ENCODE measurements at regions not wholly inside any gene's neighbourhood (a gene's known extent, or its start where the extent isn't known, plus 50 kb on each side); places are given as distances from the start of the nearest gene placed in this dataset.

DNA sequence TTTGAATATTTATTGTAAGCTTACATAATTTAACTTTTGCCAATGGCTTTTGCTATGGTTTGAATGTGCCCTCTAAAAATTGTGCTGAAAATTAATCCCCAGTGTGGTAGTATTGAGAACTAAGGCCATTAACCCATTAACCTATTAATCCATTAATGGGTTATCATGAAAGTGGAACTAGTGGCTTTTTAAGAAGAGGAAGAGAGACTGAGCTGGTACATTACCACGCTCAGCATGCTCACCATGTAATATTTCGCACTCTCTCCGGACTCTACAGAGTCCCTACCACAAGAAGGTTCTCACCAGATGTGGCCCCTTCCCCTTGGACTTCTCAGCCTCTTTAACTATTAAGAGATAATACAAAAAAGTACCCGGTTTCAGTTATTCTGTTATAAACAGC lies 164.4 kb upstream of the ZRANB2 start:
- Mint-ChIP-seq H3K27ac (ENCODE audit: unreplicated experiment) (no peak overlapping the region), H3K36me3 (ENCODE audit: unreplicated experiment) (no peaks in the 10 kb centered on the region), H3K4me1 (ENCODE audit: low read depth, unreplicated experiment) (peaks cover 3% of the 10 kb centered on the region), H3K4me3 (ENCODE audit: unreplicated experiment) (no peak overlapping the region), H3K9me3 (ENCODE audit: unreplicated experiment) (peaks cover 1% of the 10 kb centered on the region), H3K27me3 (ENCODE audit: unreplicated experiment) (no peaks in the 10 kb centered on the region)
- no peak for DNase-seq
- TF ChIP-seq, protein P1, sequence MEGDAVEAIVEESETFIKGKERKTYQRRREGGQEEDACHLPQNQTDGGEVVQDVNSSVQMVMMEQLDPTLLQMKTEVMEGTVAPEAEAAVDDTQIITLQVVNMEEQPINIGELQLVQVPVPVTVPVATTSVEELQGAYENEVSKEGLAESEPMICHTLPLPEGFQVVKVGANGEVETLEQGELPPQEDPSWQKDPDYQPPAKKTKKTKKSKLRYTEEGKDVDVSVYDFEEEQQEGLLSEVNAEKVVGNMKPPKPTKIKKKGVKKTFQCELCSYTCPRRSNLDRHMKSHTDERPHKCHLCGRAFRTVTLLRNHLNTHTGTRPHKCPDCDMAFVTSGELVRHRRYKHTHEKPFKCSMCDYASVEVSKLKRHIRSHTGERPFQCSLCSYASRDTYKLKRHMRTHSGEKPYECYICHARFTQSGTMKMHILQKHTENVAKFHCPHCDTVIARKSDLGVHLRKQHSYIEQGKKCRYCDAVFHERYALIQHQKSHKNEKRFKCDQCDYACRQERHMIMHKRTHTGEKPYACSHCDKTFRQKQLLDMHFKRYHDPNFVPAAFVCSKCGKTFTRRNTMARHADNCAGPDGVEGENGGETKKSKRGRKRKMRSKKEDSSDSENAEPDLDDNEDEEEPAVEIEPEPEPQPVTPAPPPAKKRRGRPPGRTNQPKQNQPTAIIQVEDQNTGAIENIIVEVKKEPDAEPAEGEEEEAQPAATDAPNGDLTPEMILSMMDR (IDR thresholded peaks at IDR 0.05; ENCODE audit: partially characterized antibody, unreplicated experiment) = no peak

DNA sequence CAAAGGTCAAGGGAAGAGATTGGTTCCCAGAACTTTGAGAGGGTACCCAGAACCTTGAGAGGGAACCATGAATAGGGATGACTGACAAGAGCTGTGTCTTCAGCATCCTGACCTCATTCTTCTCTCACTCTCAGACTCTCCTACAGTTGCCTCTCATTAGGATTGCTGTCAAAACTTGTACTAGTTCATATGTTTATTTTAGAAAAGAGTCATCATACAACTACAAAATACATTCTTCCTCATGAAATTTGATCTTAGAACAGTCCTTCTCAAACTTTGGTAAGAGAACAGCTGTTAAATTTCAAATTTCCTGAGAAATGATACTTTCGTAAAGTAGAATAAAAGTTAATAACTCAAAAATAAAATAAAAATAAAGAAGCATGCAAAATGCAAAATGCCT lies 161.4 kb upstream of the ZRANB2 start:
- no peaks in the 10 kb centered on the region for H3K27me3 Mint-ChIP-seq (ENCODE audit: unreplicated experiment)
- no peak overlapping the region for H3K27ac Mint-ChIP-seq (ENCODE audit: unreplicated experiment)
- DNase-seq = no peak
- no peaks in the 10 kb centered on the region for H3K36me3 Mint-ChIP-seq (ENCODE audit: unreplicated experiment)
- TF ChIP-seq, protein P1 (IDR thresholded peaks at IDR 0.05; ENCODE audit: partially characterized antibody, unreplicated experiment) = no peak
- H3K4me3 Mint-ChIP-seq (ENCODE audit: unreplicated experiment) = no peak overlapping the region
- no peaks in the 10 kb centered on the region for H3K4me1 Mint-ChIP-seq (ENCODE audit: low read depth, unreplicated experiment)
- peaks cover 1% of the 10 kb centered on the region for H3K9me3 Mint-ChIP-seq (ENCODE audit: unreplicated experiment)

DNA sequence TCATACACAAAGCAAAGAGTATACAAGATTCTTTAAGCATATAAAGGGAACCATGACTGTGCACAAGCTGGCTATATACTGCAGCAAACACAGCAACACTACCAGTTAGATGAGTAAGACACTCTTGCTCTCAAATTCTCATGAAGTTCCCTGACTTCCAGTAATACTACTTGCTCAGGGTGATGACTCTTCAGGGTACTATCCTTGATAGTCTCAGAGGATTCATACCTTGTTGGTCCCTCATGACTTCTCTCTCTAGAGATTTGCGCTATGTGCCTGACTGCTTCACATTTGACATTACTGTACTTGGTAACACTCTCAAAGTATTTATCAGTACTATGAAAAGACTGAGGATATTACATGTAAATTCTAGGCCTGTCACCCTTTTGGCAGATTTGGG lies 159.8 kb upstream of the ZRANB2 start:
- no peak for DNase-seq
- H3K4me3 Mint-ChIP-seq (ENCODE audit: unreplicated experiment) = no peak overlapping the region
- H3K4me1 Mint-ChIP-seq (ENCODE audit: low read depth, unreplicated experiment) = no peaks in the 10 kb centered on the region
- H3K27ac Mint-ChIP-seq (ENCODE audit: unreplicated experiment) = no peak overlapping the region
- TF ChIP-seq, protein P1 (IDR thresholded peaks at IDR 0.05; ENCODE audit: partially characterized antibody, unreplicated experiment) = no peak
- H3K27me3 Mint-ChIP-seq (ENCODE audit: unreplicated experiment) = no peaks in the 10 kb centered on the region
- H3K36me3 Mint-ChIP-seq (ENCODE audit: unreplicated experiment) = no peaks in the 10 kb centered on the region
- no peaks in the 10 kb centered on the region for H3K9me3 Mint-ChIP-seq (ENCODE audit: unreplicated experiment)

DNA sequence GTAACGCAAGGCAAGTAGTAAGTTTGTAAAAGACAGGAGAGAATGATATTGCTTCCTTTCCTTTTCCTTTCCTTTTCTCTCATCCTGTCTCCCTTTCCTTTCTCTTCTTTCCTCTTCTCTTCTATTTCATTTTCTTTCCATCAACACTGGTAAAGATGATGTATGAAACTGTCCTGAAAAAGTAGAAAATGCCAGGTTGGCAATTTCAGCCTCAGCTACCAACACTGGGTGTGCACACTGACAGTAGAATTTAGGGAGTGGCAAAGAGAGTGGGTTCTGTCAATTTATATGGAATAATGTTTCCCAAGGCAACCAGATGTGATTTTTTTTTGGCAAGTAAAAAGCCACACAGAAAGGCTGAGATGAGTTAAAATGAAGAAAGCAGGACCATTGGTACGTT lies 155.7 kb upstream of the ZRANB2 start:
- TF ChIP-seq, protein P1 (IDR thresholded peaks at IDR 0.05; ENCODE audit: partially characterized antibody, unreplicated experiment) = no peak
- Mint-ChIP-seq H3K9me3 (ENCODE audit: unreplicated experiment) (no peaks in the 10 kb centered on the region), H3K4me1 (ENCODE audit: low read depth, unreplicated experiment) (no peaks in the 10 kb centered on the region), H3K36me3 (ENCODE audit: unreplicated experiment) (no peaks in the 10 kb centered on the region), H3K27me3 (ENCODE audit: unreplicated experiment) (no peaks in the 10 kb centered on the region), H3K4me3 (ENCODE audit: unreplicated experiment) (no peak overlapping the region), H3K27ac (ENCODE audit: unreplicated experiment) (no peak overlapping the region)
- DNase-seq = no peak

DNA sequence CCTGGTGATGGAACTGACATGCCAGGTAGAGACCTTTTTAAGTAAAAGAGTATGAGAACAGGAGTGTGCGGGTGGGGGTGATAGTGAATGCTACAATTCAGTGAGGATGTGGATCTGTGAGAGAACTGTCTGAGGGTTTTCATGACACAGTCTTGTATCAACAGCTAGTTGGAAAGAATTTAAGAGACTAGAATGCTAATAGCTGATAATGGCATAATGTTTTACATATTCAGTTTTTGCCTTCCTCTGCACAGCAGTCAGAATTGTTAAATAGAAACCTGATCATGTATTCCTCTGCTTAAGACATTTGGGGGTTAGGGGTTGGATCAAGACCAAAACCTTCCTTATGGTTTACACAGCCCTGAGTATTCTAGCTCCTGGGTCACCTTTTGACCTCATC lies 152.8 kb upstream of the ZRANB2 start:
- Mint-ChIP-seq H3K4me1 (ENCODE audit: low read depth, unreplicated experiment) (peaks cover 6% of the 10 kb centered on the region), H3K4me3 (ENCODE audit: unreplicated experiment) (no peak overlapping the region), H3K27me3 (ENCODE audit: unreplicated experiment) (no peaks in the 10 kb centered on the region), H3K27ac (ENCODE audit: unreplicated experiment) (no peak overlapping the region), H3K9me3 (ENCODE audit: unreplicated experiment) (no peaks in the 10 kb centered on the region), H3K36me3 (ENCODE audit: unreplicated experiment) (no peaks in the 10 kb centered on the region)
- TF ChIP-seq, protein P1 (IDR thresholded peaks at IDR 0.05; ENCODE audit: partially characterized antibody, unreplicated experiment) = no peak
- DNase-seq = no peak

Data from glutamatergic neuron (in vitro differentiated cells).